Neural crest cell (in vitro differentiated cells): ENCODE measurements at regions not wholly inside any gene's neighbourhood (a gene's known extent, or its start where the extent isn't known, plus 50 kb on each side); places are given as distances from the start of the nearest gene placed in this dataset.
A peak's percentile ranks its signal among the peaks of the same experiment; 100 is the strongest.
"Not testable (repeated sequence)": the region's sequence is repeated elsewhere in the genome, so short reads cannot be mapped to it uniquely, and the experiment has no call there.

Experiments
- DNase-seq: peaks from one replicate; pipeline ENCODE4 v3.0.0; 2021; ENCODE audit warnings: low read depth, mixed read lengths, low spot score
- H3K27ac Mint-ChIP-seq: one replicate; pipeline ENCODE4 v1.8.0; 2021; ENCODE audit warnings: mild to moderate bottlenecking, mixed read lengths; ENCODE audit not compliant: unreplicated experiment
- H3K27me3 Mint-ChIP-seq: 2 replicates; pipeline ENCODE4 v1.8.0; 2021; ENCODE audit warnings: low read depth, mild to moderate bottlenecking, mixed read lengths
- H3K36me3 Mint-ChIP-seq: 2 replicates; pipeline ENCODE4 v1.8.0; 2021; ENCODE audit warnings: low read depth, mild to moderate bottlenecking, mixed read lengths
- H3K4me1 Mint-ChIP-seq: 2 replicates; pipeline ENCODE4 v1.8.0; 2021; ENCODE audit warnings: mixed read lengths
- H3K4me3 Mint-ChIP-seq: one replicate; pipeline ENCODE4 v1.8.0; 2021; ENCODE audit warnings: mild to moderate bottlenecking, mixed read lengths
- H3K9me3 Mint-ChIP-seq: 2 replicates; pipeline ENCODE4 v1.8.0; 2021; ENCODE audit warnings: mixed read lengths
- TF ChIP-seq, protein P1 (sequence below): fragments of 200-600 bp; sonication (generic); conservative IDR thresholded peaks from 2 replicates; pipeline ENCODE4 v1.5.0; 2021; ENCODE audit warnings: antibody characterized with exemption, mild to moderate bottlenecking

DNA sequence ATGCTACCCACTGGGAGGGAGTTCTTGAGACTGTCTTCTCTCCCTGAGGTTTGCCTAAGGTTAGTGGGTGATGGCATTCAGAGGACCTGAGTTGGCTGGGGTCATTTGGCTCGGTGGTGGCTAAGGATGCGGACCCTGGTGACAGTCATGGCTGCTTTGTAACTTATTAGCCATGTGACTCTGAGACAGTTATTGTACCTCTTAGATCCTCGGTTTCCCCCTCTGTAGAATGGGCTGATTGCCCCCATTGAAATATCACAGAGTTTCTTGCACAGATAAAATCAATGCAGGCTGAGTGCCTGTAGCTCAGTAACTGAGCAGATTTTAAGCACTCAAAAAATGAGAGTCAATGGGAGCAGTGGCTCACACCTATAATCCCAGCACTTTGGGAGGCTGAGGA, 96.7 kb upstream of the MED13L start:
- Mint-ChIP-seq H3K4me3 (no peak overlapping the region), H3K27me3 (no peaks in the 10 kb centered on the region), H3K27ac (no peak overlapping the region), H3K4me1 (peaks cover 25% of the 10 kb centered on the region), H3K36me3 (no peaks in the 10 kb centered on the region), H3K9me3 (peaks cover 6% of the 10 kb centered on the region)
- DNase-seq: no peak
- TF ChIP-seq, protein P1, sequence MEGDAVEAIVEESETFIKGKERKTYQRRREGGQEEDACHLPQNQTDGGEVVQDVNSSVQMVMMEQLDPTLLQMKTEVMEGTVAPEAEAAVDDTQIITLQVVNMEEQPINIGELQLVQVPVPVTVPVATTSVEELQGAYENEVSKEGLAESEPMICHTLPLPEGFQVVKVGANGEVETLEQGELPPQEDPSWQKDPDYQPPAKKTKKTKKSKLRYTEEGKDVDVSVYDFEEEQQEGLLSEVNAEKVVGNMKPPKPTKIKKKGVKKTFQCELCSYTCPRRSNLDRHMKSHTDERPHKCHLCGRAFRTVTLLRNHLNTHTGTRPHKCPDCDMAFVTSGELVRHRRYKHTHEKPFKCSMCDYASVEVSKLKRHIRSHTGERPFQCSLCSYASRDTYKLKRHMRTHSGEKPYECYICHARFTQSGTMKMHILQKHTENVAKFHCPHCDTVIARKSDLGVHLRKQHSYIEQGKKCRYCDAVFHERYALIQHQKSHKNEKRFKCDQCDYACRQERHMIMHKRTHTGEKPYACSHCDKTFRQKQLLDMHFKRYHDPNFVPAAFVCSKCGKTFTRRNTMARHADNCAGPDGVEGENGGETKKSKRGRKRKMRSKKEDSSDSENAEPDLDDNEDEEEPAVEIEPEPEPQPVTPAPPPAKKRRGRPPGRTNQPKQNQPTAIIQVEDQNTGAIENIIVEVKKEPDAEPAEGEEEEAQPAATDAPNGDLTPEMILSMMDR: no peak

DNA sequence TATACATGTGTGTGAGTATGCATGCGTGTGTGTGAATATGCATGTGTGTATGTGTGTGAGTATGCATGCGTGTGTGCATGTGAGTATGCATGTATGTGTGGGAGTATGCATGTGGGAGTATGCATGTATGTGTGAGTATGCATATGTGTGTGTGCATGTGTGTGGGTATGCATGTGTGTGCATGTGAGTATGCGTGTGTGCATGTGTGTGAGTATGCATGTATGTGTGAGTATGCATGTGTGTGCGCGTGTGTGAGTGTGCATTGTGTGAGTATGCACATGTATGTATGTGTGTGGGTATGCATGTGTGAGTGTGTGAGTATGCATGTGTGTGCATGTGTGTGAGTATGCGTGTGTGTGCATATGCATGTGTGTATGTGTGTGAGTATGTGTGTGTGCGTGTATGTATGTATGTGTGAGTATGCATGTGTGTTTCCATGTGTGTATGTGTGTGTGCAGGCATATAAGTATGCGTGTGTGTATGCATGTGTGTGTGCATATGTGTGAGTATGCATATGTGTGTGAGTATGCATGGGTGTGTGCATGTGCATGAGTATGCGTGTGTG, 97.9 kb upstream of the MED13L start:
- Mint-ChIP-seq H3K27me3 (no peaks in the 10 kb centered on the region), H3K27ac (no peak overlapping the region), H3K4me1 (peaks cover 24% of the 10 kb centered on the region), H3K9me3 (peaks cover 6% of the 10 kb centered on the region), H3K4me3 (no peak overlapping the region), H3K36me3 (no peaks in the 10 kb centered on the region)
- DNase-seq: no peak
- TF ChIP-seq, protein P1: no peak

DNA sequence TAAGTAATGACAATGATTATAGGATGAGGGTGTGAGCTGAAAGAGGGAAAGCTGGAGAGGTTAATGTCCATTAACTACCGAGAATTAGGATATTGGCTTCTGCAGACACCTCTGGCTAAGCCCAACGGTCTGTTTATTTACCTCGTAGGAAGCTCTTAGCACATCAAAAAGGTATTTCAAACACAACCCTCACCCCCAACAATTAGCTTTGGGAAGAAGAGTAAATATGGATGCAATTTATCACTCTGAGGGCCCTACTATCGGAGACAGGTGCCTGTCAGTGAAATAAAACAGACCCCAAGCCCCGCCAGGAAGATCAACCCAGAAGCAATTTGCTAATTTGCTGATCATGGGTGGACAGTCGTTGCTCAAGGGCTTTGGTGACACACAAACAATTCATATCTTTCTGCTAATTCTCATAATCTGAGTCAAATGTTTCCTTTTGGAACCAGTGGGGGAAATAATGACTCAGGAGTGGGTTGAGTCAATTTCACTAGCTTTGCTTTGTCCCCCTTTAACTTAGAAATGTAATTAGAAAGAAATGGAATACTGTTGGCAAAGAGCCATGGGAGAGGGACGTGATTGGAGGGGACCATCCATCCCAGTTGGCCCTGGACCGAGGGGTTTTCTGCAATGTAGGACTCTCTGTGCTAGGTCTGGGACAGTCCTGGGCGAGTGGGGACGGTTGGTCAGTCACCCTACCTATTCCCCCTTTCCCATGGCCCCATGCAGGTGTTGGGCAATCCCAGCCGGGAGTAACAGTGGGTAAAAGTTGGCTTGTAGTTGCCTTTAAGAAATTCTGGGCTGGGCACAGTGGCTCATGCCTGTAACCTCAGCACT, 99.1 kb upstream of the MED13L start:
- H3K9me3 Mint-ChIP-seq: peaks cover 6% of the 10 kb centered on the region

DNA sequence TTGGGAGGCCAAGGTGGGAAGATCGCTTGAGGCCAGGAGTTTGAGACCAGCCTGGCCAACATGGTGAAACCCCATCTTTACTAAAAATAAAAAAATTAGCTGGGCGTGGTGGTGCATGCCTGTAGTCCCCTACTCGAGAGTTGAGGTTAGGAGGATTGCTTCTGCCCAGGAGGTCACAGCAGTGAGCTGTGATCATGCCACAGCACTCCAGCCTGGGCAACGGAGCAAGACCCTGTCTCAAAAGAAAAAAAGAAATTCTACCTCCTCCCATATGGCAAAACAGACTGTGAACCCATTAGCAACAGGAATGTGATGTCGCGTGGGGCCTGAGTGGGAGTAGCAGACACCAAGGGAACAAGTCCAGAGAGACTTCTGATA, 99.7 kb upstream of the MED13L start:
- H3K9me3 Mint-ChIP-seq, DNase-seq, H3K27me3 Mint-ChIP-seq, H3K27ac Mint-ChIP-seq, H3K36me3 Mint-ChIP-seq, H3K4me3 Mint-ChIP-seq: not testable (repeated sequence)
- peaks cover 35% of the 10 kb centered on the region for H3K4me1 Mint-ChIP-seq

More for the DNA sequence above, 99.1 kb upstream of the MED13L start:
- TF ChIP-seq, protein P1: no peak
- DNase-seq: no peak
- Mint-ChIP-seq H3K27ac (no peak overlapping the region), H3K4me3 (no peak overlapping the region), H3K36me3 (no peaks in the 10 kb centered on the region), H3K27me3 (no peaks in the 10 kb centered on the region), H3K4me1 (peaks cover 29% of the 10 kb centered on the region)

DNA sequence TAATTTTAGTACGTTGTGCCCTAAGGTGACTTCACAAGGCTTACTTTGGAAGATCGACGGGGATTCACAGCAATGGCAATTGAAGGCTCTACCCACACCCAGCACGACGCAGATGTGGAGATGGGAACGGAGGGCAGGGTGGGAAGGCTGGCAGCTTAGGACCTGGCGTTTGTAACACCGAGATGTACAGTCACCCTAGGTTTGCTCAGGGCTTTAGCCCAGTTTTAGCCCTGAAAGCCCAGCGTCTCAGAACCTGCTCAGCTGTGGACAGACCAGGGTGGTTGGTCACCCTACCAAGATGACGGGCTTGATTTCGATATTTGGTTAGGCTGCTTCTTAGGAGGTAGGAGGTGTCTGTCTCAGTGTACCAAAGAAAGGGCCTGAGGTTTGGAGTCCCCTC, 100.5 kb upstream of the MED13L start:
- H3K9me3 Mint-ChIP-seq: peaks cover 6% of the 10 kb centered on the region
- H3K27ac Mint-ChIP-seq: no peak overlapping the region
- DNase-seq: no peak
- TF ChIP-seq, protein P1: no peak
- peaks cover 7% of the 10 kb centered on the region for H3K27me3 Mint-ChIP-seq
- H3K36me3 Mint-ChIP-seq: no peaks in the 10 kb centered on the region
- H3K4me3 Mint-ChIP-seq: no peak overlapping the region
- H3K4me1 Mint-ChIP-seq: peaks cover 42% of the 10 kb centered on the region

DNA sequence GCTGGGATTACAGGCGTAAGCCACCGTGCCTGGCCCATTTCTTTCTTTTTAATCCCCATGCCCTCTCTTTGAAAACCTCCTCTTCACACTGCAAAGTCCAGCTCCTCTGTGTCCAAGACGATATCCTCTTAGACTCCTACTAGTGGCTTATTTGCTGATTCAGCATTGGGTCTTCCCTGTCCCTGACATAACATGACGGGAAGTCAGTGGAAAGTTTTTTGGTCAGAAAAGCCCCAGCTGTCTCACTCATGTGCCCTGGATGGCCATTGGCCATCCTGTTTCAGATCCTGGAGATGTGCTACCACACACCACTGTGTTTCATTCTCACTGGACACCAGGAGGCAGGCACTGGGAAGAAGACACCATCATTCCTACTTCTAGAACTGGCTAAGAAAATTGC, 102.6 kb upstream of the MED13L start:
- TF ChIP-seq, protein P1: no peak
- DNase-seq: no peak
- H3K27me3 Mint-ChIP-seq: peaks cover 7% of the 10 kb centered on the region
- H3K9me3 Mint-ChIP-seq: peaks cover 4% of the 10 kb centered on the region
- peaks cover 43% of the 10 kb centered on the region for H3K4me1 Mint-ChIP-seq
- H3K4me3 Mint-ChIP-seq: no peak overlapping the region
- H3K36me3 Mint-ChIP-seq: no peaks in the 10 kb centered on the region
- H3K27ac Mint-ChIP-seq: peak overlapping the region; percentile 43

DNA sequence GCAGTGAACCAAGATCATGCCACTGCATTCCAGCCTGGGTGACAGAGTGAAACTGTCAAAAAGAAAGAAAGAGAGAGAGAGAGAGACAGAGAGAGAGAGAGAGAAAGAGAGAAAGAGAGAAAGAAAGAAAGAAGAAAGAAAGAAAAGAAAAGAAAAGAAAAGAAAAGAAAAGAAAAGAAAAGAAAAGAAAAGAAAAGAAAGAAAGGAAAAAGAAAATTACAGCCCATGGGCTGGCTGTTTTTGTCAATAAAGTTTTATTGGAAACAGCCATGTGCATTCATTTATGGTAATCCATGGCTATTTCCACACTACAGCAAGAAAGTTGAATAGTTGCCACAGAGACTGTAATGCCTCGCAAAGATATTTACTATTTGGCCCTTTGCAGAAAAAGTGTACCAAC, 103.2 kb upstream of the MED13L start:
- H3K36me3 Mint-ChIP-seq, H3K9me3 Mint-ChIP-seq, DNase-seq, H3K27me3 Mint-ChIP-seq: not testable (repeated sequence)
- Mint-ChIP-seq H3K4me1 (peaks cover 43% of the 10 kb centered on the region), H3K4me3 (peak overlapping the region; percentile 38), H3K27ac (peak overlapping the region; percentile 84)
